ENCODE measurements at regions not wholly inside any gene's neighbourhood (a gene's known extent, or its start where the extent isn't known, plus 50 kb on each side); places are given as distances from the start of the nearest gene placed in this dataset.

- Histone ChIP-seq H3K27ac (ENCODE audit: control insufficient read depth, insufficient read depth, low read length) (no peak overlapping the region), H3K4me3 (ENCODE audit: control insufficient read depth in 2 of 3, extremely low read depth in 1 of 3, insufficient read depth in 2 of 3, low read depth in 1 of 3, low read length in 3 of 3) (no peak overlapping the region), H3K9ac (ENCODE audit: control insufficient read depth, extremely low read depth, insufficient read depth, low read length) (no peak overlapping the region), H3K4me2 (ENCODE audit: control insufficient read depth, extremely low read depth, insufficient read depth, low read depth, low read length) (no peak overlapping the region), H3K9me1 (ENCODE audit: control insufficient read depth, extremely low read depth, insufficient read depth, low read length) (no peaks in the 10 kb centered on the region), H3K27me3 (ENCODE audit: control insufficient read depth, extremely low read depth, insufficient read depth, low read length) (no peaks in the 10 kb centered on the region), H3K79me2 (ENCODE audit: control insufficient read depth, insufficient read depth, low read length) (no peaks in the 10 kb centered on the region), H3K4me1 (ENCODE audit: control insufficient read depth, extremely low read depth, insufficient read depth, low read length) (no peaks in the 10 kb centered on the region), H3K36me3 (ENCODE audit: control insufficient read depth in 2 of 2, extremely low read depth in 1 of 2, insufficient read depth in 2 of 2, low read length in 2 of 2) (no peaks in the 10 kb centered on the region), H2AFZ (ENCODE audit: control insufficient read depth, low read length) (no peak overlapping the region), H3K9me3 (ENCODE audit: control insufficient read depth, low read depth, low read length) (no peaks in the 10 kb centered on the region), H4K20me1 (ENCODE audit: control insufficient read depth, extremely low read depth, insufficient read depth, low read length) (no peaks in the 10 kb centered on the region)
- TF ChIP-seq EZH2 (IDR thresholded peaks at IDR 0.05; ENCODE audit: low read length) (no peak), CTCF (optimal IDR thresholded peaks at IDR 0.05 in 1 of 3, IDR thresholded peaks at IDR 0.05 in 1 of 3, conservative IDR thresholded peaks at IDR 0.05 in 1 of 3; ENCODE audit: extremely low read depth in 1 of 3, insufficient read depth in 2 of 3, low read length in 3 of 3) (no peak)
- DNase-seq (ENCODE audit: low read depth, low spot score): no peak
- dilution Hi-C loops (cut with MboI; ENCODE audit: extremely low pct_ligation_motif_present, low sequenced_read_pairs): no loop called here
- no peak for FAIRE-seq
These were observed 218.6 kb upstream of the ANKRD55 start for GRCh38 chr5:56451742-56452141.

- H3K79me2 ChIP-seq (ENCODE audit: control insufficient read depth, insufficient read depth, low read length): no peaks in the 10 kb centered on the region
- no peaks in the 10 kb centered on the region for H3K36me3 ChIP-seq (ENCODE audit: control insufficient read depth in 2 of 2, extremely low read depth in 1 of 2, insufficient read depth in 2 of 2, low read length in 2 of 2)
- no peaks in the 10 kb centered on the region for H3K27me3 ChIP-seq (ENCODE audit: control insufficient read depth, extremely low read depth, insufficient read depth, low read length)
- no peak overlapping the region for H3K9ac ChIP-seq (ENCODE audit: control insufficient read depth, extremely low read depth, insufficient read depth, low read length)
- H3K9me3 ChIP-seq (ENCODE audit: control insufficient read depth, low read depth, low read length): no peaks in the 10 kb centered on the region
- H3K4me1 ChIP-seq (ENCODE audit: control insufficient read depth, extremely low read depth, insufficient read depth, low read length): no peaks in the 10 kb centered on the region
- dilution Hi-C loops (cut with MboI; ENCODE audit: extremely low pct_ligation_motif_present, low sequenced_read_pairs): no loop called here
- no peak for DNase-seq (ENCODE audit: low read depth, low spot score)
- H3K9me1 ChIP-seq (ENCODE audit: control insufficient read depth, extremely low read depth, insufficient read depth, low read length): no peaks in the 10 kb centered on the region
- H3K4me3 ChIP-seq (ENCODE audit: control insufficient read depth in 2 of 3, extremely low read depth in 1 of 3, insufficient read depth in 2 of 3, low read depth in 1 of 3, low read length in 3 of 3): no peak overlapping the region
- FAIRE-seq: no peak
- TF ChIP-seq EZH2 (IDR thresholded peaks at IDR 0.05; ENCODE audit: low read length) (no peak), CTCF (optimal IDR thresholded peaks at IDR 0.05 in 1 of 3, IDR thresholded peaks at IDR 0.05 in 1 of 3, conservative IDR thresholded peaks at IDR 0.05 in 1 of 3; ENCODE audit: extremely low read depth in 1 of 3, insufficient read depth in 2 of 3, low read length in 3 of 3) (no peak)
- H3K27ac ChIP-seq (ENCODE audit: control insufficient read depth, insufficient read depth, low read length): no peak overlapping the region
- no peaks in the 10 kb centered on the region for H4K20me1 ChIP-seq (ENCODE audit: control insufficient read depth, extremely low read depth, insufficient read depth, low read length)
- no peak overlapping the region for H2AFZ ChIP-seq (ENCODE audit: control insufficient read depth, low read length)
- no peak overlapping the region for H3K4me2 ChIP-seq (ENCODE audit: control insufficient read depth, extremely low read depth, insufficient read depth, low read depth, low read length)
These were observed 217.6 kb upstream of the ANKRD55 start for GRCh38 chr5:56450766-56451165.
